Stimulated activated effector memory CD8-positive, alpha-beta T cell treated with anti-CD3 and anti-CD28 coated beads, Interleukin-12 subunit alpha, Interleukin-12 subunit beta, amount 100 ng/mL, for 72 hours (primary cell): ENCODE measurements at regions not wholly inside any gene's neighbourhood (a gene's known extent, or its start where the extent isn't known, plus 50 kb on each side); places are given as distances from the start of the nearest gene placed in this dataset.

Experiments used
- ATAC-seq: fragments of 150-1000 bp; cut with Tn5 transposase; 2 replicates; pipeline ENCODE4 v1.10.0; 2021
- DNase-seq, 2 donors: peaks; one replicate each; pipeline ENCODE4 v3.0.0; 2021 to 2022; ENCODE audit warnings: low spot score in 2 of 2
- H3K27ac Mint-ChIP-seq: one replicate; pipeline ENCODE4 v1.8.0; 2022; ENCODE audit warnings: mild to moderate bottlenecking, mixed read lengths
- H3K36me3 Mint-ChIP-seq: one replicate; pipeline ENCODE4 v1.8.0; 2022; ENCODE audit warnings: mild to moderate bottlenecking, mixed read lengths
- H3K4me1 Mint-ChIP-seq: one replicate; pipeline ENCODE4 v1.8.0; 2022; ENCODE audit warnings: mixed read lengths
- H3K4me3 Mint-ChIP-seq: one replicate; pipeline ENCODE4 v1.8.0; 2022; ENCODE audit warnings: mild to moderate bottlenecking, mixed read lengths
- H3K9me3 Mint-ChIP-seq: one replicate; pipeline ENCODE4 v1.8.0; 2022; ENCODE audit warnings: mixed read lengths

DNA sequence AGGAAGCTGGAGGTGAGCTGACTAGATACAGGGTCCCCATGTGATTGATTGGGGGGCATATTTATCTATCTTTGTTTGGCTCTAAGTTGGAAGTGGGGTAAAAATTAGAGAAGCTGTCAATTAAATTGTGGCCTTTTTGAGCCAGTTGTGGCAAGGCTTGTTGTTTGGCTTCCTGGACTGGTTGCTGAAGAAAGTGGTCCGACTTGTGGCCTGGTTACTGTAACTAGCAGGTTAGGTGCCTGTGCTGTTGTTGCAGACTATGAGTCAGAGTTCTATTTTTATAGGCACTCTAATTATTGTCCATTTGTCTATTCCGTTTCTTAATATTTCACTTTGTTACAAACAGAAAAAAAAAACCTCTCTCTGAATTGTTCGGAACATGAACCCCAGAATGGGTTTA, 129.1 kb upstream of the CNTN6 start:
- H3K4me3 Mint-ChIP-seq = no peak overlapping the region
- H3K27ac Mint-ChIP-seq = no peak overlapping the region
- H3K4me1 Mint-ChIP-seq = no peaks in the 10 kb centered on the region
- DNase-seq (no peak), ATAC-seq (no peak)
- H3K36me3 Mint-ChIP-seq = no peaks in the 10 kb centered on the region
- peaks cover 20% of the 10 kb centered on the region for H3K9me3 Mint-ChIP-seq

DNA sequence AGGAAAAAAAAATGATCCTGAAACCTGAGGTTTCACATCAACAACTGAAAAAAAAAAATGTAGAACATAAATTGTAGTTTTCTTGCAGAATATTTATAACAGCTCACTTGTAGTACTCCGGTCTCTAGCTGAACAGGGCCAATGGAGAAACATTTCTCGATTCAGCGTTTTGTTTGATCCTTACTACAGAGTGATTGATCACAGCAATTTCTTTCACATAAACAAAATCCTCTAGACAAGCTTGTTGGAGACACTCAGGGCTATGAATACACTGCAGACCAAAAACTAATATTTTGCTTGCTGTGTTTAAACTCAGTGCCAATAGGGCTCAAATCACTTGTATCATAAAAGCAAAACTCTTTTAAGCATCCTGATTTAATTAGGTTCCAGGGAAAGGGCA, 127.0 kb upstream of the CNTN6 start:
- no peaks in the 10 kb centered on the region for H3K36me3 Mint-ChIP-seq
- no peak for ATAC-seq
- H3K27ac Mint-ChIP-seq = no peak overlapping the region
- no peak for DNase-seq
- H3K9me3 Mint-ChIP-seq = peaks cover 22% of the 10 kb centered on the region
- H3K4me1 Mint-ChIP-seq = no peaks in the 10 kb centered on the region
- H3K4me3 Mint-ChIP-seq = no peak overlapping the region

DNA sequence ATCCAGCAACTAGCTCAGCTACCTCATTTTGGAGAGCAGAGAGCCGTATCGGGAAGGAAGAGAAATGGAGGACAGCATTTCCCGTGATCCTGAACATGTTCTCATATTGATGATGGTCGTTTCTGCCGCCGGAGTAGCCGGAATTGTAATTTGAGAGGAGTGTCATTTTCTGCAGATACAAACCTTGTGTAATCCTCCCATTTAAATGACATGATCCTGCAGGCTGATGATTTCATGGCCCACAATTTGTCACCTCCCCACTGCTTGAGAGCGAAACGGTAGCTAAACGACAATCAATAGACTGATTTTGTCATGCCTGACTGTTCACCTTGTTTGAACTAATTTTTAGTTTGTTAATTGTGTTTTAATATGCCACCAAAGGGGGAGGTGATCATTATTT, 126.5 kb upstream of the CNTN6 start:
- H3K27ac Mint-ChIP-seq = no peak overlapping the region
- no peak overlapping the region for H3K4me3 Mint-ChIP-seq
- peaks cover 25% of the 10 kb centered on the region for H3K9me3 Mint-ChIP-seq
- ATAC-seq (no peak), DNase-seq (no peak)
- H3K36me3 Mint-ChIP-seq = no peaks in the 10 kb centered on the region
- H3K4me1 Mint-ChIP-seq = no peaks in the 10 kb centered on the region

DNA sequence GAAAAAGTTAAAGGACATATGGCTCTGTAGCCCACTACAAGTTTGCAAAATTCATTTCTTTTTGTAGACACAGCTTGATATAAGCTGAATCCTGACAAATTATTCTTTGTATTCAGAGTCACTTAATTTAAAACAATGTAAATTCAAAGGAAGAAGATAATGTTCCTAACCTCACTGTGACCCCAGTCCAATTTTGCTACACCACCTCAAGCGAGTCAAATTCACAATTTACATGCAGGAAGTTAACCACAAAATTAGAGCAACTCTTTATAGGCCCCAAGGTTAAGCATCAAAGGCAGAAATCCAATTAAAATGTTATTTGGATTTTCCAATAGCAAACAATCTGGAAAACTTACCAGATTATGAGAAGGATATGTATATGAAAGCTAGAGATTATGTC, 119.5 kb upstream of the CNTN6 start:
- Mint-ChIP-seq H3K36me3 (no peaks in the 10 kb centered on the region), H3K9me3 (peaks cover 18% of the 10 kb centered on the region)

DNA sequence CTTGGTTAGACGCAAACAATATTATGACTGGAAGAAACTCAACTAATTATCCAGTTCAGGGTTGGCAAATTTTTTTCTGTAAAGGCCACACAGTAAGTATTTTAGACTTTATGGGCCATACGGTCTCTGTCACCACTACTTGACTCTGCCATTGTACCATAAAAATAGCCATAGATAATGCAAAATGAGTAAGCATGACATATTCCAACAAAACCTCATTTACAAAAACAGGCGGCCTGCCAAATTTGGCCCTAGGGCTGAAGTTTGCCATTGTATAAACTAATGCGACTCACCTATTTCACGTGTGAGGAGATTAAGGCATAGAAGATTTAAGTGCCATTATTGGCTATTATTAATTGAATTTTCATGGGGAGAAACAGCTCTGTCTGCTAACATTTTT, 116.8 kb upstream of the CNTN6 start:
- no peak for DNase-seq
- no peak for ATAC-seq
- H3K27ac Mint-ChIP-seq = no peak overlapping the region
- H3K4me3 Mint-ChIP-seq = no peak overlapping the region
- H3K36me3 Mint-ChIP-seq = no peaks in the 10 kb centered on the region
- H3K4me1 Mint-ChIP-seq = no peaks in the 10 kb centered on the region
- peaks cover 17% of the 10 kb centered on the region for H3K9me3 Mint-ChIP-seq

More for the DNA sequence above, 119.5 kb upstream of the CNTN6 start:
- no peak overlapping the region for H3K27ac Mint-ChIP-seq
- DNase-seq (no peak), ATAC-seq (no peak)
- no peaks in the 10 kb centered on the region for H3K4me1 Mint-ChIP-seq
- H3K4me3 Mint-ChIP-seq = no peak overlapping the region

DNA sequence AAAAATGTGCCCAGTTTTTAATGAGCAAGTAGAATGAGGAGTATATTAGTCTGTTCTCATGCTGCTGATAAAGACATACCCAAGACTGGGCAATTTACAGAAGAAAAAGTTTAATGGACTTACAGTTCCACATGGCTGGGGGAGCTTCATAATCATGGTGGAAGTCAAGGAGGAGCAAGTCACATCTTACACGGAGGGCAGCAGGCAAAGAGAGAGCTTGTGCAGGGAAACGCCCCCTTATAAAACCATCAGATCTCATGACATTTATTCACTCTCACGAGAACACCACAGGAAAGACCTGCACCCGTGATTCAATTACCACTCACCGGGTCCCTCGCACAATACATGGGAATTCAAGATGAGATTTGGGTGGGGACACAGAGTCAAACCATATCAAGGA, 111.7 kb upstream of the CNTN6 start:
- no peak for ATAC-seq
- DNase-seq = no peak
- H3K9me3 Mint-ChIP-seq = peaks cover 24% of the 10 kb centered on the region

DNA sequence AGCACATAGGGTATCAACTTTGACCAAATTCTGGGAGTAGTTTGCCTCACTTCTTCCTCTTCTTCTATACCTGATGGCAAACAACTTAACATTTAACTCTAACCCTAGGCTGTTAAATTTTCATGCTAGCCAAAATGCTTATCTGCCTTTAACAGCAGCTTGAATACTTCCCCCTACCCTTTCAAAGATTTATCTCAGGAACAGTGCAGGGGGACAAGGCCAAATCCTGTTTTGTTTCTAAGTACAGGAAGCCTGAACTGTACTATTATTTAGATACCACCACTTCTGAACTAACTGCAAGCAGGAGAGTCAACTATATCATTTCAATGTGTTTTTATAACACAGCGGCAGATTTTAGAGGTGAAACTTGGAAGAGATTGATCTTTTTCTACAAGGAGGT, 104.0 kb upstream of the CNTN6 start:
- H3K4me3 Mint-ChIP-seq = no peak overlapping the region
- H3K9me3 Mint-ChIP-seq = peaks cover 15% of the 10 kb centered on the region
- no peaks in the 10 kb centered on the region for H3K4me1 Mint-ChIP-seq
- H3K27ac Mint-ChIP-seq = no peak overlapping the region
- ATAC-seq = no peak
- H3K36me3 Mint-ChIP-seq = no peaks in the 10 kb centered on the region
- DNase-seq = no peak

More for the DNA sequence above, 111.7 kb upstream of the CNTN6 start:
- Mint-ChIP-seq H3K36me3 (no peaks in the 10 kb centered on the region), H3K4me3 (no peak overlapping the region), H3K4me1 (no peaks in the 10 kb centered on the region), H3K27ac (no peak overlapping the region)

DNA sequence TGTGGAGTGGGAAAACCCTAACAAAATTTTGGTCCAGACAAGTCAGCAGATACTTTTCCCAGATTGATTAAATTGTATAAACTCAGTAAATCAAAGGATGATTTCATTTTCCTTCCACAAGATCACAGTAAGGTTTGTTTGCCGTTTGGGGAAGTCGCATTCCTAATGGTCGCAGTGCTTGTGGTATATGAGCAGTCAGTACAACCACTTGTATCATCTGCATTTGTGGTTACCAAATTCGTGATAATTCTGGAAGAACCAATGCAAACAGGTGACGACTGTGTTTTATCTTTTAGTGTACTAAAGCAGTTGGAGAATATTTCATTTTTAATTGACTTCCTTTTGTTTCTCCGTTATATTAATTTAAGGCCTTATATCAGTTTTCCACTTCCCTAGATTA, 100.0 kb upstream of the CNTN6 start:
- Mint-ChIP-seq H3K4me3 (no peak overlapping the region), H3K36me3 (no peaks in the 10 kb centered on the region), H3K9me3 (peaks cover 9% of the 10 kb centered on the region), H3K27ac (no peak overlapping the region), H3K4me1 (no peaks in the 10 kb centered on the region)
- ATAC-seq (no peak), DNase-seq (no peak)

DNA sequence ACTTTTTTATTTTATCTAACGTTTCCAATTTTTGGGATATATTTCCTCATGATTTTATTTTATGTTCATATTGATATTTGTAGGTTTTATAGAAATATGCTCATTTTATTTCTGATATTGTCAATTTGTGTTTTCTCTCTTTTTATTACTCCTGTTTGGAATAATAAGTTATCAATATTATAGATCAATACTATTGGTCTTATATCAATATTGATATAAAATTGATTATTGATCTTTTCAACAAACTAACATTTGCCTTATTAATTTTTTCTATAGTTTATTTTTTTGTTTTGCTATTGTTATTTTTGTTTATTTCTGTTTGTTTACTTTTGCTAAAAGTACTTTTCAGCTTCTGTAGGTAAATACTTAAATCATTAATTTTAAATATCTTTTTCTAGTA, 90.8 kb upstream of the CNTN6 start:
- ATAC-seq (no peak), DNase-seq (no peak)
- Mint-ChIP-seq H3K27ac (no peak overlapping the region), H3K4me1 (no peaks in the 10 kb centered on the region), H3K36me3 (no peaks in the 10 kb centered on the region), H3K9me3 (peaks cover 10% of the 10 kb centered on the region), H3K4me3 (no peak overlapping the region)

DNA sequence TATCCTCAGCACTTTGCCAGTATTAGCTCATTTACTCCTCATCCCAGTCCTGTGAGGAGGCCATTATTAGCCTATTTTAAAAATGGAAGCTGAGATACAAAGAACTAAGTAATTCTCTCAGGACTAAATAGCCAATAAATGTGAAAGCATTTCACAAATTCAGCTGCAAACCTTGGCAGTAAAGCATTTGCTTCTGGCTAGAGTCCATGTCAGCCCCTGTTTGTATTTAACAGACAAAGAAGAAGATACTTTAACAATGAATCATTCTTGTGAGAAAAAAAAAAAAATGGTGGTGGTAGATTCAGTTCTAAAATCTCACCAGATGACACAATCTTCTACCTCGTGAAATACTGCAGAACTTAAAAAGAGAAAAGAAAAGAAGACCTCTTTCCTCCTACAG, 85.0 kb upstream of the CNTN6 start:
- Mint-ChIP-seq H3K4me3 (no peak overlapping the region), H3K4me1 (no peaks in the 10 kb centered on the region), H3K27ac (no peak overlapping the region), H3K9me3 (peaks cover 4% of the 10 kb centered on the region), H3K36me3 (no peaks in the 10 kb centered on the region)
- DNase-seq (no peak), ATAC-seq (no peak)

DNA sequence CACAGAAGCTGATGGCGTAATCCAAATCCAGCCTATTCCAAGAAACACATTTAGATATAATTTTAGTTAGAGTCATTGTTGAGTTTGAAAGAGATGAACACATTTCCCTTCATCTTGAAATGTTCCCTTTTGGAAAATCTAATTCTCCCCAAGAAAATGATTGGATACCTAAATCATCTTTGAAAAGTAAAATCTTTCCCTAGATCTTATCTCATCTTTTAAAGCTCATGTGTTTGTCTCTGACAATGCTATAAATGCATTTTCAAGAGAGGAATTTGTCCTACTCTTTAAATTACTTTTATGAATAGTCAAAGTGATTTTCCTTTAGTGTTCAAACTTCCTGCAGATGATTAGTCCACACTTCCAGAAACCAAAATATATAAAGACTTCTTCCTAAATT, 82.6 kb upstream of the CNTN6 start:
- ATAC-seq (no peak), DNase-seq (no peak)
- no peaks in the 10 kb centered on the region for H3K4me1 Mint-ChIP-seq
- H3K36me3 Mint-ChIP-seq = no peaks in the 10 kb centered on the region
- H3K9me3 Mint-ChIP-seq = peaks cover 10% of the 10 kb centered on the region
- H3K4me3 Mint-ChIP-seq = no peak overlapping the region
- no peak overlapping the region for H3K27ac Mint-ChIP-seq

DNA sequence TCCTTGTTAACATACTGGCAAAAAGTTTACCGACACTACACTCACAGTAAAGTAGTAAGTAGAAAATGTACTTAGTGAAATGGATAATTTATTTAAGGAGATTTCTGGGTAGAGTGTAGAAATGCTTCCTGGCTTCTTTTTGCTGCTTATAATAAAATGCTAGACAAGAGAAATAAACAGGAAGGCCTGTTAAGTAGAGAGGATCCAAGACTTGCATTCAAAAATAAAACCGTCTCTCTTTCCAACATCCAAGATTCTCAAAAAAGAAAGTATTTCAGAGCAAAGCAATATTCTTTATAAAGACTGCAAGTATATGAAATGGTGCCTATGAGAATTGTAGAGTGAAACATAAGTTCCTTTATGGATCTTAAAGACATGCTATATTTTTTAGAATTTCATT, 77.0 kb upstream of the CNTN6 start:
- Mint-ChIP-seq H3K27ac (no peak overlapping the region), H3K36me3 (no peaks in the 10 kb centered on the region), H3K4me1 (no peaks in the 10 kb centered on the region), H3K4me3 (no peak overlapping the region), H3K9me3 (peaks cover 16% of the 10 kb centered on the region)
- DNase-seq (no peak), ATAC-seq (no peak)

DNA sequence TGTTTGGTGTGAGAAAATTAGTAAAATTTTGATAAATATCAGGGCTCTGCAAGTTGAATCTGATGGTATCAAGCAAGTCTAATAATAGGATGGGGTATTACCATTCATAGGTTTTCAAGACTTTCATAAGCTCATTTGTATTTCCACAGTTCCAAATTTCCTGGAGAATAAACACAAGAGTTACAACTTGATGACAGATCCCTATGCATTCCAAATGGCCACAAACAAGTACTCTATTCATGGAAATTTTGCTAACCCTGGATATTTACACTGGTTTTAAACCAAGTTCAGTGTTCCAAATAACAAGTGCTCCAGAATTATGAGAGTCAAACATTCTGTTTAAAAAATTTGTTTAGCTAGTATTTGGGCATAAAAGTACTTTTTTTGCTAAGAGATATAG, 75.0 kb upstream of the CNTN6 start:
- H3K4me1 Mint-ChIP-seq = no peaks in the 10 kb centered on the region
- peaks cover 17% of the 10 kb centered on the region for H3K9me3 Mint-ChIP-seq
- no peak overlapping the region for H3K27ac Mint-ChIP-seq
- DNase-seq = no peak
- H3K4me3 Mint-ChIP-seq = no peak overlapping the region
- H3K36me3 Mint-ChIP-seq = no peaks in the 10 kb centered on the region
- ATAC-seq = no peak

DNA sequence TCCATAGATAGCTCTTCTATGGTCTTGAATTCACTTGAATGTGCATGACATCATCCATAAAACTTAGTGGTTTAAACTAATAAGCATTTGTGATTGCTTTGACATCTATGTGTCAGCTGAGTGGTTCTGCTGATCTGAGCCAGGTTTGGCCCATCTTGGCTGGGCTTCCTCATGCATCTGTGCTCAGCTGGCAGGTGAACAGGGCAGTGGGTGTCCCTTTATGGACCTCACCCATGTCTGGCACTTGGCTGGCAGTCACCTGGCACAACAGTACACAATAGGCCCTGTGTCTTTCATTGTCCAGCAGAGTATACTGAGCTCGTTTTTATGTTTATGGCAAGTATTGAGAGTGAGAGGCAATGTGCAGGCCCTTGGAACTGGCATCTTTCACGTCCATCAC, 73.7 kb upstream of the CNTN6 start:
- ATAC-seq (no peak), DNase-seq (no peak)
- H3K9me3 Mint-ChIP-seq = peaks cover 14% of the 10 kb centered on the region
- H3K36me3 Mint-ChIP-seq = no peaks in the 10 kb centered on the region
- H3K4me3 Mint-ChIP-seq = no peak overlapping the region
- H3K27ac Mint-ChIP-seq = no peak overlapping the region
- H3K4me1 Mint-ChIP-seq = no peaks in the 10 kb centered on the region

DNA sequence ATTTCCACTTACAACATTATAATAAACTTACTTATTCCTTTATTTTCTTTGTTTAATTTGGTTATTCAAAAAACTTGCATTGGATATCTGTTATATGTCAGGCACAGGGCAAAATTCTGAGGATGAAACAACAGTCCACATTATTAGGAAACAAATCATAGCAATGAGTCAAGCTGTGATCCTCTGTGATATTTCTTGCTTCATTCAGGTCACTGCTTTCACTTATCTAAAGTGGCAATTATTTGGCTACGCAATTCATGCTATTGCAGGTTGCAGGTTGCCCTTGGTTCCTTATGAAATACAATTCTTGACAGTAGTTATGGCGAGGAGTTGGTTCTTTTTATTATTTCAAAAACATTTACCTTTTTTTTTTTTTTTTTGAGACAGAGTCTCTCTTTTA, 66.4 kb upstream of the CNTN6 start:
- H3K4me3 Mint-ChIP-seq = no peak overlapping the region
- H3K4me1 Mint-ChIP-seq = no peaks in the 10 kb centered on the region
- H3K36me3 Mint-ChIP-seq = no peaks in the 10 kb centered on the region
- ATAC-seq = no peak
- H3K9me3 Mint-ChIP-seq = peaks cover 5% of the 10 kb centered on the region
- no peak for DNase-seq
- no peak overlapping the region for H3K27ac Mint-ChIP-seq

DNA sequence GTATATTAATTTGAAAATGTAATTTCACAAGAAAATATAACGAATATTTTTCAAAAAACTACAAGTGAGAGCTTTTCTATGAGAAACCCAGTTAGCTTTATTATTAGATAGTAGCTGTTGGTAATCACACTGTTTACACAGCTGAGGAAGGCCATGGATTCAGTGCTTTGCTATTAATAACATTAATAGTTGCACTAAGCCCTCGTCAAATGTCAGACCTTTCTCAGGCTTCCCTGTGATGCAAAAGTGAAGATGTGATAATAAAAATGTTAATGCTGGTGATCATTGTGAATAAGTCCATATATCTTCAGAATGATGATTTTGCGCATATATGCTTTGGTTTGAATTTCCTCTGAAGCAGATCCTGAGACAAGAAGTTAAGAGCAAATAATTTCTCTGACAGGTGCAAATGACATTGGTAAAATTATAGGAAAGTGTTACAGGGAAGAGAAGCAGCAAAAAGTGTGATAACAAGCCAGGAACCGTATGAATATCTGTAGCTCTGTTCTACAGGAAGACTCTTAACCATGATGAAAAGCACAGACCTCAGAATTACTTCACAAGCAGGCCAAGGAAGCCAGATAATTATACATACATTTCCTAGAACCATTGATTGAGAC, 56.5 kb upstream of the CNTN6 start:
- ATAC-seq = no peak
- DNase-seq = no peak
- H3K9me3 Mint-ChIP-seq = peaks cover 25% of the 10 kb centered on the region

DNA sequence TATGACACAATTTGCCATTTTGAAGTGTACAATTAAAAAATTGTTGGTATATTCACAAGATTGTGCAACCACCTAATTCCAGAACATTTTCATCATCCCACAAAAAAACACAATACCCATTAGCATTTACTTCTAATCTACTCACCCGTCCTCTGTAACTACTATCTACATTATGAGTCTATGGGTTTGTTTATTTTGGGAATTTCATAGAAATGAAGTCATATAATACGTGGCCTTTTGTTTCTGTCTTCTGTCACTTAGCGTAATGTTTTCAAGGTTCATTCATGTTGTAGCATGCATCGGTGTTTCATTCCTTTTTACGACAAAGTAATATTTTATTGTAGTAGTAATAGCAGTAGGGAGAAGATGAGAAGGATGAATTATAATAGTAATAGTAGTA, 55.2 kb upstream of the CNTN6 start:
- Mint-ChIP-seq H3K4me3 (no peak overlapping the region), H3K36me3 (no peaks in the 10 kb centered on the region), H3K9me3 (peaks cover 21% of the 10 kb centered on the region), H3K27ac (no peak overlapping the region), H3K4me1 (no peaks in the 10 kb centered on the region)
- DNase-seq (no peak), ATAC-seq (no peak)

More for the DNA sequence above, 56.5 kb upstream of the CNTN6 start:
- no peaks in the 10 kb centered on the region for H3K4me1 Mint-ChIP-seq
- no peak overlapping the region for H3K4me3 Mint-ChIP-seq
- no peaks in the 10 kb centered on the region for H3K36me3 Mint-ChIP-seq
- no peak overlapping the region for H3K27ac Mint-ChIP-seq
